Common myeloid progenitor, CD34-positive (primary cell): ENCODE measurements at regions not wholly inside any gene's neighbourhood (a gene's known extent, or its start where the extent isn't known, plus 50 kb on each side); places are given as distances from the start of the nearest gene placed in this dataset.
"Not testable (repeated sequence)": the region's sequence is repeated elsewhere in the genome, so short reads cannot be mapped to it uniquely, and the experiment has no call there.

Experiments
- CTCF ChIA-PET: fragments of 350-600 bp; sonication (Branson Sonifier 250); formaldehyde crosslinking; loops from one replicate; lab custom pipeline; 2021; ENCODE audit warnings: antibody characterized with exemption; lab: Charles Lee
- POLR2A ChIA-PET: fragments of 350-600 bp; sonication (Branson Sonifier 250); formaldehyde crosslinking; loops from one replicate; lab custom pipeline; 2021; ENCODE audit warnings: antibody characterized with exemption; lab: Charles Lee
- DNase-seq, 3 donors: peaks; one replicate each; pipeline versions ENCODE4 v3.0.0 to v3.0.0-alpha.2; 2013
- H3K27ac ChIP-seq, 2 experiments: 1 replicate in 1 of 2; 2 replicates in 1 of 2; pipeline ENCODE4 v1.7.0; 2013; ENCODE audit warnings: inconsistent platforms in 2 of 2, low read length in 2 of 2, mild to moderate bottlenecking in 2 of 2, low read depth in 1 of 2, moderate library complexity in 1 of 2; ENCODE audit not compliant: severe bottlenecking in 2 of 2, insufficient read depth in 1 of 2, poor library complexity in 1 of 2
- H3K27me3 ChIP-seq, 5 experiments: replicated peaks in 2 of 5; 1 replicate in 3 of 5; 2 replicates in 2 of 5; pipeline versions ENCODE4 v1.6.1 to v1.7.0; 2013; ENCODE audit warnings: low read length in 4 of 5, mild to moderate bottlenecking in 2 of 5, moderate library complexity in 2 of 5, inconsistent platforms in 1 of 5; ENCODE audit not compliant: insufficient read depth in 5 of 5, control insufficient read depth in 4 of 5
- H3K36me3 ChIP-seq, 4 experiments: 1 replicate in 2 of 4; 2 replicates in 2 of 4; pipeline versions ENCODE4 v1.6.1 to v1.7.0; 2013; ENCODE audit warnings: low read length in 3 of 4, control low read depth in 1 of 4, mild to moderate bottlenecking in 1 of 4; ENCODE audit not compliant: control insufficient read depth in 4 of 4, insufficient read depth in 4 of 4
- H3K4me1 ChIP-seq, 4 experiments: 1 replicate in 3 of 4; 2 replicates in 1 of 4; pipeline versions ENCODE4 v1.6.1 to v1.7.1; 2013; ENCODE audit warnings: low read length in 3 of 4, mild to moderate bottlenecking in 3 of 4, control low read depth in 1 of 4, inconsistent platforms in 1 of 4, moderate library complexity in 1 of 4; ENCODE audit not compliant: control insufficient read depth in 4 of 4, insufficient read depth in 4 of 4; ENCODE audit errors: control extremely low read depth in 1 of 4
- H3K4me3 ChIP-seq, 7 experiments: 1 replicate in 4 of 7; 2 replicates in 3 of 7; pipeline versions ENCODE4 v1.5.1 to v1.7.0; 2013; ENCODE audit warnings: mild to moderate bottlenecking in 7 of 7, low read length in 6 of 7, moderate library complexity in 6 of 7, inconsistent platforms in 2 of 7, low read depth in 2 of 7, control low read depth in 1 of 7; ENCODE audit not compliant: insufficient read depth in 4 of 7, control insufficient read depth in 1 of 7; ENCODE audit errors: extremely low read depth in 1 of 7
- H3K9me3 ChIP-seq, 5 experiments: 1 replicate in 4 of 5; 2 replicates in 1 of 5; pipeline versions ENCODE4 v1.6.1 to v1.7.1; 2013; ENCODE audit warnings: low read length in 4 of 5, mild to moderate bottlenecking in 2 of 5, inconsistent platforms in 1 of 5, low read depth in 1 of 5, moderate library complexity in 1 of 5; ENCODE audit not compliant: control insufficient read depth in 4 of 5, insufficient read depth in 2 of 5; ENCODE audit errors: control extremely low read depth in 1 of 5
- WGBS: methylation state at CpG from one replicate; pipeline ENCODE4 v1.1.5; 2013; ENCODE audit not compliant: insufficient coverage; 5-methylcytosine and 5-hydroxymethylcytosine counted together

DNA sequence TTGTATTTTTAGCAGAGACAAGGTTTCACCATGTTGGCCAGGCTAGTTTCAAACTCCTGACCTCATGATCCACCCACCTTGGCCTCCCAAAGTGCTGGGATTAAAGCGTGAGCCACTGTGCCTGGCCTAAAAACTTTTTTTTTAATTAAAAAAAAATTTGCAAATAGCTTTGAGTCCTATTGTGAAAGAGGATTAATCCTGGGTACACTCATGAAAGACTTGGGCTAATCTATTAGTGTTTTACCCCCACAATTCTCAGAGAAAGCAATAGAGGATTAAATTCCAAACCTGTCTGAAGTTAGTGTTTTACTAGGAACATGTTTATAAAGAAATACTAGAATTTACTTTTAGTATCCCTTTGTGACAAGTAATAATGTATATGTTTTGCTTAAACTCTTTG is 76.9 kb upstream of the ITGB1 start:
- WGBS: no CpG with 5 or more reads among the region's 1 CpG
- H3K4me1 ChIP-seq: no peaks in the 10 kb centered on the region
- no peak overlapping the region for H3K4me3 ChIP-seq
- H3K9me3 ChIP-seq: peaks cover 0 to 3% (median 0%) of the 10 kb centered on the region in 5 experiments
- CTCF ChIA-PET: no interaction called here
- H3K36me3 ChIP-seq: no peaks in the 10 kb centered on the region
- H3K27ac ChIP-seq: no peak overlapping the region
- POLR2A ChIA-PET: no interaction called here
- DNase-seq: no peak
- H3K27me3 ChIP-seq: no peaks in the 10 kb centered on the region

DNA sequence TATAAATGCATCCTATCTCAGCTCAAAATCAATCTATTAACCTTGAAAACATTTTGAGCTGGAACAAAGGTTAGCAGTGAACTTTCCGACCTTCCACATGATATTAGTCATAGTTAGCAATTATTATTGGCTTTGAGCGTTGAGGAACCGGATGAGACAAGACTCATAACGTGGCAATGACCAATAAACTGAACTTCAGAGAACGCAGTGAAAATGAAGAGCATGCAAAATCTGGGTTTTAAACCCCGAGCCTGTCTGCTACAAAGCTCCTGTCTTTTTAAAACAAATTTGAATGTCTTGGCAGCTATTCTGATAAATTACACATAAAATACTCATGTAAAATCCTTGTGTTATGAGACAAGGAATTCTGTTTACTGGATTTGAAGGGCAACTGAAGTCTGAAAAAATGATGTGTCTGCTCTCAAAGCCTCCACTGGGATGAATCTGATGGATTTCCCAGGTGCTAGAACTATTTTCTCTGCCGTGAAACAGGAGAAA is 74.7 kb upstream of the ITGB1 start:
- no peaks in the 10 kb centered on the region for H3K27me3 ChIP-seq
- WGBS: 98% methylated on average over 5 of the region's 7 CpGs
- ChIA-PET POLR2A (no interaction called here), CTCF (interaction anchor here (0.8 kb wide), 1 partner anchor 23 kb away, joined by 4 read pairs; no protein-coding TSS in a partner anchor)
- DNase-seq: no peak
- H3K9me3 ChIP-seq: peaks cover 0 to 3% (median 0%) of the 10 kb centered on the region in 5 experiments
- no peaks in the 10 kb centered on the region for H3K4me1 ChIP-seq
- no peak overlapping the region for H3K4me3 ChIP-seq
- no peaks in the 10 kb centered on the region for H3K36me3 ChIP-seq
- no peak overlapping the region for H3K27ac ChIP-seq

DNA sequence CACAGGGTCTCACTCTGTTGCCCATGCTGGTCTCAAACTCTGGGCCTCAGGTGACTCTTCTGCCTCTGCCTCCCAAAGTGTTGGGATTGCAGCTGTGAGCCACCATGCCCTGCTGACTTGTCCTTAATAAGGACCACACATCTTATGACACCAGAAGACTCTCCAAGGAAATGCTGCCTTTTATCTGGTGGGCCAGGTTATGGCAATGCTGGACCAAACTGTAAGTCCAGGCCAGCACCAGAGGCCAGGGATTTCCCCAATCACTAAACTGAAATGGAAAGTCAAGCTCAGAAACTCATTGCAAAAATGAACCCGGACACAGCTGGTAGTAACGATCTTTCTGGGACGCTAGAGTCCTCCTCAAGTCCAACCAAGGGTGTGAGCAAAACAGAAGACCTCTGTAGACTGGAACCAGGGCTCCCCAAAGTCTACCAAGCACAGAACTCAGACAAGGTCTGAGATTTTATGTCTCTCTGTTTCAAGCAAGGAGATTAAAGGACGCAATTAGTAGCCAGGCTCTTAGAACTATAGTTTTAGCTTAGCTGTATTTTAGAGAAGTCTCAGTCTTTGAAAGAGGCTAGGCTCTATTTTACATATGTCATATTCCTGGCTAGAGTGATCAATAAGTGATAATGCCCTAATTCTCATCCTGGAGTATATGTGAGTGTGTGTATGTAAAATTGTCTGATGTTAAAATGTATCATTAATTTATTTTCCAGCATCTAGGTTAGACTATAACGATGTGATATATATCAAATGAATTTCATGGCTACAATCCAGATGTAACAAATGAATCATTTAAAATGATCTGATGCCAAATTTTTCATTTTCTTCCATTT is 74.0 kb upstream of the ITGB1 start:
- no peak for DNase-seq
- 98% methylated on average over 4 of the region's 5 CpGs for WGBS
- CTCF ChIA-PET: interaction anchor here (0.8 kb wide), 1 partner anchor 23 kb away, joined by 4 read pairs; no protein-coding TSS in a partner anchor
- Histone ChIP-seq H3K27ac (no peak overlapping the region), H3K9me3 (no peaks in the 10 kb centered on the region), H3K4me1 (no peaks in the 10 kb centered on the region), H3K27me3 (no peaks in the 10 kb centered on the region), H3K36me3 (no peaks in the 10 kb centered on the region), H3K4me3 (no peak overlapping the region)
- POLR2A ChIA-PET: no interaction called here

DNA sequence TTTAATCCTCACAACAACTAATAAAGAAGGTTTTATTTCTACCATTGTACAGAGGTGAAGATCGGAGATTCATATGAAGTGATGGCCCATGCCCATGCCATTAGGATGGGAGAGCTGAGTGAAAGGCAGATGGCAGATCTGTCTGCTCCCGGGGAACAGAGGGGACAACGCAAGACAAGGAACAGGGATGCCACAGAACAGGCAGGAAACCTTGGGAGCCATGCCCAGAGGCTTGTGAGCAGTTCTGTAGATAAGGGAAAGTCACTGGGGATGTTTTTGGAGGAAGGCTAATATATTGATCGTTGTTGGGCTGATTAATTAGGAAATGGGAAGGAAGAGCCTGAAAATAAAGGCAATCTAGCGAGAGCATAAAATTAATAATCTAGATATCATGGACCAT is 73.1 kb upstream of the ITGB1 start:
- WGBS: 100% methylated on average over 5 of the region's 5 CpGs
- no peak for DNase-seq
- Histone ChIP-seq H3K4me3 (no peak overlapping the region), H3K9me3 (no peaks in the 10 kb centered on the region), H3K27me3 (no peaks in the 10 kb centered on the region), H3K4me1 (no peaks in the 10 kb centered on the region), H3K27ac (no peak overlapping the region), H3K36me3 (no peaks in the 10 kb centered on the region)
- CTCF ChIA-PET: no interaction called here
- POLR2A ChIA-PET: no interaction called here

DNA sequence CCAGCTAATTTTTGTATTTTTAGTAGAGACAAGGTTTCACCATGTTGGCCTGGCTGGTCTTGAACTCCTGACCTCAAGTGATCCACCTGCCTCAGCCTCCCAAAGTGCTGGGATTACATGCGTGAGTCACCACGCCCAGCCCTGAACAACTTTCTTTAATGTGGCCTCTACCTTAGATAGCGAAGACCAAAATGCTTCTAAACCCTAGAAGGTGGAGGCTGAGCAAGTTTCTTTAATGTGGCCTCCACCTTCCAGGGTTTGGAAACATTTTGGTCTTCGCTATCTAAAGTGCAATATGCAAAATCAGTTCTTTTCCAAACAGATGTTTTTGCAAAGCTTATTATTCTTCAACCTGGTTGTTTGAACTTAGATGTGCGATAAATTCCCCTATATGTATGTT is 70.5 kb upstream of the ITGB1 start:
- H3K4me3 ChIP-seq, H3K27ac ChIP-seq, H3K36me3 ChIP-seq, H3K4me1 ChIP-seq, H3K27me3 ChIP-seq, POLR2A ChIA-PET, DNase-seq, H3K9me3 ChIP-seq: not testable (repeated sequence)
- 100% methylated on average over 3 of the region's 5 CpGs for whole genome bisulfite sequencing
- CTCF ChIA-PET: interaction anchor here (0.6 kb wide), 1 partner anchor 9 kb away, joined by 3 read pairs; no protein-coding TSS in a partner anchor

DNA sequence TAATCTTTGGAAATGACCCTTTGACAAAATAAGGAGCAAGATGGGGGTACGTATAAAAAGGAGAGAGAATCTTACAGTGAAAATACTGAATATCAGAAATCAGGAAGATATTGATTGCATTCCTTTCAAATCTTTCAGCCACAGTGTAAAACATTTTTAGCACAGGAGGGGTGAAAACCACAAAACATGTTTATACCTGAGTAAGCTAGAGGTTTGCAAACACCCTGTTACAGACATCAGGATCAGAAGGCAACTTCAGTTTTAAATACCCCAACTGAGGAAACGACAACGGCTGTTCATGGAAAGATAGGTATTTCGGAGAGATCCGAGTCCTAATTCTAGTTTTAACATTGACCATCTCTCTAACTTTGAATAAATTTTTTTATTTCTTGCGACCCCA is 69.1 kb upstream of the ITGB1 start:
- no peak for DNase-seq
- Histone ChIP-seq H3K27ac (no peak overlapping the region), H3K9me3 (no peaks in the 10 kb centered on the region), H3K27me3 (peaks cover 0 to 2% (median 0%) of the 10 kb centered on the region in 5 experiments), H3K4me3 (no peak overlapping the region), H3K36me3 (no peaks in the 10 kb centered on the region), H3K4me1 (no peaks in the 10 kb centered on the region)
- ChIA-PET CTCF (no interaction called here), POLR2A (no interaction called here)
- 100% methylated on average over 3 of the region's 6 CpGs for WGBS

DNA sequence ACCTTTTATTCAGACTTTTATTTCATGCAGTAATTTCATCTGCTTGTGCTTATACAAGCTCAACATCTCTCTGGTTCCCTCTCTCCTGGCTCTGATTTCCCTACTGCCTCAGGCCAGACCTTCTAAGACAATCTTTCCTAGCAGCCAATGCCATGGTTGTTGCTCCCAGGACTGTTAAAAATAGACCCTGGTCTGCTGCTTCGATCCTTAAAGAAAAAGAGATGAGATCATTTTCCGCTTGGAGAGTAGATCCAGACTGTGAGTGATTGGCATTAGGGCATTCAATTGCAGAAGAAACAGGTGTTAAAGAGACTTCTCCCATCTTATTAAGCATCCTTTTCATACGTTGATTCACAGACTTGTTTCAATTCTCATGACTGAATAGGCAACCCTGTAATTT is 68.4 kb upstream of the ITGB1 start:
- Histone ChIP-seq H3K36me3 (no peaks in the 10 kb centered on the region), H3K27me3 (peaks cover 0 to 2% (median 0%) of the 10 kb centered on the region in 5 experiments), H3K27ac (no peak overlapping the region), H3K4me1 (no peaks in the 10 kb centered on the region), H3K4me3 (no peak overlapping the region), H3K9me3 (no peaks in the 10 kb centered on the region)
- 96% methylated on average over 3 of the region's 3 CpGs for WGBS
- no peak for DNase-seq
- ChIA-PET POLR2A (no interaction called here), CTCF (interaction anchor here (1.1 kb wide), 1 partner anchor 17 kb away, joined by 4 read pairs; no protein-coding TSS in a partner anchor)
